Neural progenitor cell (in vitro differentiated cells): ENCODE measurements at regions not wholly inside any gene's neighbourhood (a gene's known extent, or its start where the extent isn't known, plus 50 kb on each side); places are given as distances from the start of the nearest gene placed in this dataset.
A peak's percentile ranks its signal among the peaks of the same experiment; 100 is the strongest.

Source experiments
- DNase-seq: peaks from one replicate; pipeline ENCODE4 v3.0.0-alpha.2; 2016; ENCODE audit warnings: low spot score
- H2AFZ ChIP-seq: fragments of 200-600 bp; sonication (generic); replicated peaks from 2 replicates; pipeline ENCODE4 v1.6.1; 2016; ENCODE audit warnings: antibody characterized with exemption
- H3F3A ChIP-seq: fragments of 200-600 bp; sonication (generic); 2 replicates; pipeline ENCODE4 v1.6.1; 2016; ENCODE audit warnings: antibody characterized with exemption, low read depth
- H3K27ac ChIP-seq: fragments of 200-600 bp; sonication (generic); 2 replicates; pipeline ENCODE4 v1.5.1; 2016; ENCODE audit warnings: mild to moderate bottlenecking
- H3K27me3 ChIP-seq: fragments of 200-600 bp; sonication (generic); 2 replicates; pipeline ENCODE4 v1.6.1; 2016; ENCODE audit warnings: mild to moderate bottlenecking, moderate library complexity
- H3K36me3 ChIP-seq: fragments of 200-600 bp; sonication (generic); 2 replicates; pipeline ENCODE4 v1.5.1; 2016
- H3K4me1 ChIP-seq: fragments of 200-600 bp; sonication (generic); 2 replicates; pipeline ENCODE4 v1.6.1; 2016; ENCODE audit warnings: mixed run types
- H3K4me2 ChIP-seq: fragments of 200-600 bp; sonication (generic); 2 replicates; pipeline ENCODE4 v1.6.1; 2016
- H3K4me3 ChIP-seq: fragments of 200-600 bp; sonication (generic); 2 replicates; pipeline ENCODE4 v1.5.1; 2016
- H3K79me2 ChIP-seq: fragments of 200-600 bp; sonication (generic); 2 replicates; pipeline ENCODE4 v1.6.1; 2016; ENCODE audit warnings: low read depth
- H3K9ac ChIP-seq: fragments of 200-600 bp; sonication (generic); 2 replicates; pipeline ENCODE4 v1.6.1; 2016
- H3K9me3 ChIP-seq: fragments of 200-600 bp; sonication (generic); 2 replicates; pipeline ENCODE4 v1.5.1; 2016; ENCODE audit warnings: low read depth
- H4K20me1 ChIP-seq: fragments of 200-600 bp; sonication (generic); 2 replicates; pipeline ENCODE4 v1.6.1; 2016; ENCODE audit warnings: low read depth
- H3K27ac Mint-ChIP-seq: 3 replicates; pipeline ENCODE4 v1.8.0; 2021; ENCODE audit warnings: mixed read lengths
- H3K27me3 Mint-ChIP-seq: 2 replicates; pipeline ENCODE4 v1.8.0; 2022; ENCODE audit warnings: low read depth, mild to moderate bottlenecking, inconsistent platforms, moderate library complexity, mixed read lengths; ENCODE audit not compliant: insufficient read depth
- H3K36me3 Mint-ChIP-seq: 3 replicates; pipeline ENCODE4 v1.8.0; 2021; ENCODE audit warnings: mixed read lengths
- H3K4me1 Mint-ChIP-seq: 3 replicates; pipeline ENCODE4 v1.8.0; 2021; ENCODE audit warnings: mixed read lengths
- H3K4me3 Mint-ChIP-seq: 3 replicates; pipeline ENCODE4 v1.8.0; 2021; ENCODE audit warnings: mild to moderate bottlenecking, moderate library complexity, mixed read lengths
- H3K9me3 Mint-ChIP-seq: 3 replicates; pipeline ENCODE4 v1.8.0; 2020; ENCODE audit warnings: mixed read lengths
- CTCF ChIP-seq: fragments of 200-600 bp; sonication (generic); IDR thresholded peaks from 2 replicates; pipeline ENCODE4 v1.5.1; 2017; ENCODE audit warnings: antibody characterized with exemption, mild to moderate bottlenecking
- EZH2 ChIP-seq: fragments of 200-600 bp; sonication (generic); IDR thresholded peaks from 2 replicates; pipeline ENCODE4 v1.6.1; 2017; ENCODE audit warnings: antibody characterized with exemption, mild to moderate bottlenecking, moderate library complexity
- EZH2phosphoT487 ChIP-seq: fragments of 200-600 bp; sonication (generic); IDR thresholded peaks from 2 replicates; pipeline ENCODE4 v1.6.1; 2017; ENCODE audit warnings: antibody characterized with exemption

DNA sequence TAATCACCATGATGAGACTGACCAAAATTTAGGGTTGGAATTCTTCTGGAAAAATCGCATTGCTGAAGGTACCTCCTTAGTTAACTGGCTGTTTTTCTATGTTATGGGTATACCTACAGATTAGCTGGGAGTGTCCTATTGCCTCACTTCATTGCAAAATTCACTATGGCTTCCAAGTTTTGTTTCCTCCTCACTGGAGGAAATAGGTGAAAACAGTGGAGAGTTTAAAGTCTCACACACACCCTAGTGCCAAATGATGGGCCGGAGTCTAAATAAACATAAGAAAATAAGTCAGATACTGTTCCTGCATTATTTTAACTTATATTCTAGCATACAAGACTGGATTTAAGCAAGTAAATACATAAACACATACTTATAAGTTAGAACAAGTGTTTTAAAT is 98.2 kb downstream of the AHR start:
- H3K27ac Mint-ChIP-seq, result no peak overlapping the region
- peaks cover 2% of the 10 kb centered on the region for H3K27me3 Mint-ChIP-seq

GRCh38 chr7:17401791-17402627 is 103.6 kb downstream of the AHR start:
- H3K4me2 ChIP-seq, result no peak overlapping the region
- no peaks in the 10 kb centered on the region for H3K27me3 ChIP-seq
- H3K9me3 ChIP-seq, result no peaks in the 10 kb centered on the region
- H3K27me3 Mint-ChIP-seq, result peaks cover 2% of the 10 kb centered on the region
- H3K9me3 Mint-ChIP-seq, result peaks cover 3% of the 10 kb centered on the region
- no peak overlapping the region for H3K4me3 Mint-ChIP-seq
- H3K4me1 ChIP-seq, result no peaks in the 10 kb centered on the region
- H3K79me2 ChIP-seq, result no peaks in the 10 kb centered on the region
- no peak overlapping the region for H3K27ac ChIP-seq
- no peak for DNase-seq
- H3K36me3 Mint-ChIP-seq, result no peaks in the 10 kb centered on the region
- H3K9ac ChIP-seq, result no peak overlapping the region
- no peak overlapping the region for H2AFZ ChIP-seq
- no peaks in the 10 kb centered on the region for H3K36me3 ChIP-seq
- no peak overlapping the region for H3K4me3 ChIP-seq
- no peaks in the 10 kb centered on the region for H3K4me1 Mint-ChIP-seq
- H4K20me1 ChIP-seq, result no peaks in the 10 kb centered on the region
- H3F3A ChIP-seq, result no peaks in the 10 kb centered on the region
- no peak overlapping the region for H3K27ac Mint-ChIP-seq
- TF ChIP-seq CTCF (no peak), EZH2phosphoT487 (no peak), EZH2 (no peak)

More for the DNA sequence above, 98.2 kb downstream of the AHR start:
- Histone ChIP-seq H3K36me3 (no peaks in the 10 kb centered on the region), H3K4me1 (no peaks in the 10 kb centered on the region), H2AFZ (no peak overlapping the region), H3K79me2 (no peaks in the 10 kb centered on the region), H3K9me3 (no peaks in the 10 kb centered on the region), H3K4me3 (no peak overlapping the region), H3K27me3 (no peaks in the 10 kb centered on the region), H3K27ac (no peak overlapping the region), H3F3A (no peaks in the 10 kb centered on the region), H3K9ac (no peak overlapping the region), H4K20me1 (no peaks in the 10 kb centered on the region), H3K4me2 (no peak overlapping the region)
- H3K9me3 Mint-ChIP-seq, result peaks cover 26% of the 10 kb centered on the region
- H3K4me1 Mint-ChIP-seq, result no peaks in the 10 kb centered on the region
- no peak for TF ChIP-seq CTCF
- no peak for TF ChIP-seq EZH2phosphoT487
- TF ChIP-seq EZH2, result no peak
- H3K36me3 Mint-ChIP-seq, result no peaks in the 10 kb centered on the region
- H3K4me3 Mint-ChIP-seq, result no peak overlapping the region
- no peak for DNase-seq

- Histone ChIP-seq H3F3A (no peaks in the 10 kb centered on the region), H3K9ac (no peak overlapping the region), H3K27me3 (no peaks in the 10 kb centered on the region), H3K9me3 (no peaks in the 10 kb centered on the region), H3K4me2 (no peak overlapping the region), H3K4me1 (no peaks in the 10 kb centered on the region), H3K27ac (no peak overlapping the region), H2AFZ (peak overlapping the region; percentile 34), H3K4me3 (no peak overlapping the region), H4K20me1 (no peaks in the 10 kb centered on the region), H3K79me2 (no peaks in the 10 kb centered on the region), H3K36me3 (no peaks in the 10 kb centered on the region)
- Mint-ChIP-seq H3K9me3 (peaks cover 1% of the 10 kb centered on the region), H3K36me3 (no peaks in the 10 kb centered on the region), H3K4me3 (no peak overlapping the region), H3K27me3 (no peaks in the 10 kb centered on the region), H3K27ac (no peak overlapping the region), H3K4me1 (no peaks in the 10 kb centered on the region)
- DNase-seq, result no peak
- TF ChIP-seq EZH2 (no peak), CTCF (no peak)
Observed at GRCh38 chr7:17402628-17403278, 104.3 kb downstream of the AHR start.
